WTC11 (cell line): ENCODE measurements at regions not wholly inside any gene's neighbourhood (a gene's known extent, or its start where the extent isn't known, plus 50 kb on each side); places are given as distances from the start of the nearest gene placed in this dataset.

ENCODE experiments used
- ATAC-seq: fragments of 200-7000 bp; cut with Tn5 transposase; 2 replicates; pipeline ENCODE4 v1.10.0; 2021; ENCODE audit warnings: mild to moderate bottlenecking, moderate library complexity
- CTCF ChIA-PET: fragments of 300-600 bp; sonication (Branson Sonifier 250); formaldehyde crosslinking; loops from one replicate; lab custom pipeline; 2021; ENCODE audit warnings: antibody characterized with exemption; lab: Charles Lee
- POLR2A ChIA-PET: fragments of 350-600 bp; sonication (Branson Sonifier 250); formaldehyde crosslinking; loops from one replicate; lab custom pipeline; 2021; ENCODE audit warnings: antibody characterized with exemption; lab: Charles Lee
- DNase-seq: peaks from one replicate; pipeline ENCODE4 v3.0.0; 2021; ENCODE audit warnings: low spot score
- H3K27ac Mint-ChIP-seq: 2 replicates; pipeline ENCODE4 v1.8.0; 2021; ENCODE audit warnings: mixed read lengths
- H3K27me3 Mint-ChIP-seq: 2 replicates; pipeline ENCODE4 v1.8.0; 2021; ENCODE audit warnings: low read depth, mild to moderate bottlenecking, moderate library complexity, mixed read lengths
- H3K36me3 Mint-ChIP-seq: 2 replicates; pipeline ENCODE4 v1.8.0; 2021; ENCODE audit warnings: mixed read lengths
- H3K4me1 Mint-ChIP-seq: 2 replicates; pipeline ENCODE4 v1.8.0; 2022; ENCODE audit warnings: mixed read lengths
- H3K4me3 Mint-ChIP-seq: 2 replicates; pipeline ENCODE4 v1.8.0; 2021; ENCODE audit warnings: mild to moderate bottlenecking, moderate library complexity, mixed read lengths
- H3K9me3 Mint-ChIP-seq: 2 replicates; pipeline ENCODE4 v1.8.0; 2021; ENCODE audit warnings: mixed read lengths
- FOXJ3 ChIP-seq: sonication (generic); formaldehyde crosslinking; IDR thresholded peaks from 2 replicates; pipeline ENCODE4 v1.9.0; 2021; ENCODE audit warnings: missing genetic modification reagents, mild to moderate bottlenecking, borderline replicate concordance
- IRF1 ChIP-seq: sonication (generic); formaldehyde crosslinking; IDR thresholded peaks from 2 replicates; pipeline ENCODE4 v1.8.0; 2023; ENCODE audit warnings: missing genetic modification reagents
- MLX ChIP-seq: sonication (generic); formaldehyde crosslinking; IDR thresholded peaks from 2 replicates; pipeline ENCODE4 v1.8.1; 2023; ENCODE audit warnings: mild to moderate bottlenecking, missing genetic modification reagents, moderate library complexity
- NFE2L1 ChIP-seq: sonication (generic); formaldehyde crosslinking; IDR thresholded peaks from 2 replicates; pipeline ENCODE4 v1.8.1; 2023; ENCODE audit warnings: missing genetic modification reagents
- PRRX2 ChIP-seq: fragments of 250-450 bp; sonication (Bioruptor Pico); IDR thresholded peaks from 2 replicates; pipeline ENCODE4 v1.8.0; 2021; ENCODE audit warnings: mild to moderate bottlenecking
- SMAD4 ChIP-seq: sonication (generic); formaldehyde crosslinking; IDR thresholded peaks from 2 replicates; pipeline ENCODE4 v1.8.0; 2022; ENCODE audit warnings: mild to moderate bottlenecking, missing genetic modification reagents
- TEAD1 ChIP-seq: sonication (generic); formaldehyde crosslinking; IDR thresholded peaks from 2 replicates; pipeline ENCODE4 v1.8.0; 2022; ENCODE audit warnings: mild to moderate bottlenecking, missing genetic modification reagents
- ZNF121 ChIP-seq: sonication (generic); formaldehyde crosslinking; IDR thresholded peaks from 2 replicates; pipeline ENCODE4 v1.8.0; 2023; ENCODE audit warnings: missing genetic modification reagents
- ZNF532 ChIP-seq: fragments of 250-450 bp; sonication (Bioruptor Pico); IDR thresholded peaks from 2 replicates; pipeline ENCODE4 v1.9.0; 2021; ENCODE audit warnings: mild to moderate bottlenecking, borderline replicate concordance
- TF ChIP-seq, protein P1 (sequence below): sonication (generic); formaldehyde crosslinking; IDR thresholded peaks from 2 replicates; pipeline ENCODE4 v1.8.1; 2023; ENCODE audit warnings: mild to moderate bottlenecking, missing genetic modification reagents
- TF ChIP-seq, protein P2 (sequence below): sonication (generic); formaldehyde crosslinking; IDR thresholded peaks from 2 replicates; pipeline ENCODE4 v1.8.0; 2023; ENCODE audit warnings: mild to moderate bottlenecking, missing genetic modification reagents

- Mint-ChIP-seq H3K4me3 (no peak overlapping the region), H3K4me1 (peaks cover 59% of the 10 kb centered on the region)
Observed at GRCh38 chr5:129395247-129395646, 64.9 kb upstream of the ADAMTS19 start.

More at GRCh38 chr5:129395247-129395646, 64.9 kb upstream of the ADAMTS19 start:
- Mint-ChIP-seq H3K9me3 (peaks cover 18% of the 10 kb centered on the region), H3K27ac (peak overlapping the region; percentile 6; the same call in 1 of the 2 replicates), H3K36me3 (peaks cover 20% of the 10 kb centered on the region), H3K27me3 (peaks cover 3% of the 10 kb centered on the region; the same call in 1 of the 2 replicates)
- TF ChIP-seq ZNF532 (CRISPR knock-in tag) = no peak
- no peak for TF ChIP-seq MLX (CRISPR knock-in tag)
- TF ChIP-seq, protein P1, sequence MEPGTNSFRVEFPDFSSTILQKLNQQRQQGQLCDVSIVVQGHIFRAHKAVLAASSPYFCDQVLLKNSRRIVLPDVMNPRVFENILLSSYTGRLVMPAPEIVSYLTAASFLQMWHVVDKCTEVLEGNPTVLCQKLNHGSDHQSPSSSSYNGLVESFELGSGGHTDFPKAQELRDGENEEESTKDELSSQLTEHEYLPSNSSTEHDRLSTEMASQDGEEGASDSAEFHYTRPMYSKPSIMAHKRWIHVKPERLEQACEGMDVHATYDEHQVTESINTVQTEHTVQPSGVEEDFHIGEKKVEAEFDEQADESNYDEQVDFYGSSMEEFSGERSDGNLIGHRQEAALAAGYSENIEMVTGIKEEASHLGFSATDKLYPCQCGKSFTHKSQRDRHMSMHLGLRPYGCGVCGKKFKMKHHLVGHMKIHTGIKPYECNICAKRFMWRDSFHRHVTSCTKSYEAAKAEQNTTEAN (CRISPR knock-in tag) = no peak
- TF ChIP-seq SMAD4 = no peak
- no peak for TF ChIP-seq ZNF121 (CRISPR knock-in tag)
- no peak for TF ChIP-seq NFE2L1 (CRISPR knock-in tag)
- TF ChIP-seq TEAD1 (CRISPR knock-in tag) = no peak
- no peak for TF ChIP-seq PRRX2 (CRISPR knock-in tag)
- TF ChIP-seq IRF1 (CRISPR knock-in tag) = no peak
- TF ChIP-seq, protein P2, sequence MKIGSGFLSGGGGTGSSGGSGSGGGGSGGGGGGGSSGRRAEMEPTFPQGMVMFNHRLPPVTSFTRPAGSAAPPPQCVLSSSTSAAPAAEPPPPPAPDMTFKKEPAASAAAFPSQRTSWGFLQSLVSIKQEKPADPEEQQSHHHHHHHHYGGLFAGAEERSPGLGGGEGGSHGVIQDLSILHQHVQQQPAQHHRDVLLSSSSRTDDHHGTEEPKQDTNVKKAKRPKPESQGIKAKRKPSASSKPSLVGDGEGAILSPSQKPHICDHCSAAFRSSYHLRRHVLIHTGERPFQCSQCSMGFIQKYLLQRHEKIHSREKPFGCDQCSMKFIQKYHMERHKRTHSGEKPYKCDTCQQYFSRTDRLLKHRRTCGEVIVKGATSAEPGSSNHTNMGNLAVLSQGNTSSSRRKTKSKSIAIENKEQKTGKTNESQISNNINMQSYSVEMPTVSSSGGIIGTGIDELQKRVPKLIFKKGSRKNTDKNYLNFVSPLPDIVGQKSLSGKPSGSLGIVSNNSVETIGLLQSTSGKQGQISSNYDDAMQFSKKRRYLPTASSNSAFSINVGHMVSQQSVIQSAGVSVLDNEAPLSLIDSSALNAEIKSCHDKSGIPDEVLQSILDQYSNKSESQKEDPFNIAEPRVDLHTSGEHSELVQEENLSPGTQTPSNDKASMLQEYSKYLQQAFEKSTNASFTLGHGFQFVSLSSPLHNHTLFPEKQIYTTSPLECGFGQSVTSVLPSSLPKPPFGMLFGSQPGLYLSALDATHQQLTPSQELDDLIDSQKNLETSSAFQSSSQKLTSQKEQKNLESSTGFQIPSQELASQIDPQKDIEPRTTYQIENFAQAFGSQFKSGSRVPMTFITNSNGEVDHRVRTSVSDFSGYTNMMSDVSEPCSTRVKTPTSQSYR (CRISPR knock-in tag) = no peak
- no peak for TF ChIP-seq FOXJ3
- ChIA-PET POLR2A (interaction anchor here (1.3 kb wide), 1 partner anchor 65 kb away, joined by 4 read pairs; the partner anchor contains the start of gene ADAMTS19), CTCF (no interaction called here)
- no peak for DNase-seq
- peak; percentile 53 for ATAC-seq
